Ovary (tissue), 3 donors: ENCODE measurements at regions not wholly inside any gene's neighbourhood (a gene's known extent, or its start where the extent isn't known, plus 50 kb on each side); places are given as distances from the start of the nearest gene placed in this dataset.

Experiments
- POLR2A ChIP-seq: fragments of 450-650 bp; IDR thresholded peaks from one replicate; pipeline ENCODE4 v1.6.1; 2017; ENCODE audit warnings: antibody characterized with exemption, mild to moderate bottlenecking, moderate library complexity
- TF ChIP-seq, protein P1 (sequence below), 3 donors: fragments of 450-650 bp in 2 of 3; fragments of 200-600 bp in 1 of 3; IDR thresholded peaks; one replicate each; pipeline versions ENCODE4 v1.5.1 to v1.8.0; 2016 to 2022; ENCODE audit warnings: antibody characterized with exemption in 3 of 3, mild to moderate bottlenecking in 1 of 3
- donor health status: DM: no; HTN: no; CAD: no.

DNA sequence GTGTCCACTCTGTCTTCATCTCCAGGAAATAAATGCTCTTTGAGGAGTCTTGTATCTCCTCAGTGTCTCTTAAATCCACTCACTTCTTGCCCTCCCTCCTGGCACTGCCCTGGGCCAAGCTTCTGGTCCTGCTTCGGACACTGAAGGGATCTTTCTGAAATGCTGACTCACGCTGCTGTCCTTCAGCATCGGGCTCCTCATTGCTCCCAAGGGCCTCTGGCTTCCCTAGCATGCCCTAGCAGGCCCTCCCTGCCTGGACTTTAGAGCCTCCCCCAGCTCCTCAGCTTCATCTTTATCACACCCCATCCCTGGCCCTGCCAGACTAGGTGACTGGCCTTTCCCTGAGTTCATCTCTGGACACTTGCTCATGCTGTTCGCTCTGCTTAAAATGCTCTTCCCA is 96.6 kb downstream of the FOXD2 start:
- TF ChIP-seq, protein P1, sequence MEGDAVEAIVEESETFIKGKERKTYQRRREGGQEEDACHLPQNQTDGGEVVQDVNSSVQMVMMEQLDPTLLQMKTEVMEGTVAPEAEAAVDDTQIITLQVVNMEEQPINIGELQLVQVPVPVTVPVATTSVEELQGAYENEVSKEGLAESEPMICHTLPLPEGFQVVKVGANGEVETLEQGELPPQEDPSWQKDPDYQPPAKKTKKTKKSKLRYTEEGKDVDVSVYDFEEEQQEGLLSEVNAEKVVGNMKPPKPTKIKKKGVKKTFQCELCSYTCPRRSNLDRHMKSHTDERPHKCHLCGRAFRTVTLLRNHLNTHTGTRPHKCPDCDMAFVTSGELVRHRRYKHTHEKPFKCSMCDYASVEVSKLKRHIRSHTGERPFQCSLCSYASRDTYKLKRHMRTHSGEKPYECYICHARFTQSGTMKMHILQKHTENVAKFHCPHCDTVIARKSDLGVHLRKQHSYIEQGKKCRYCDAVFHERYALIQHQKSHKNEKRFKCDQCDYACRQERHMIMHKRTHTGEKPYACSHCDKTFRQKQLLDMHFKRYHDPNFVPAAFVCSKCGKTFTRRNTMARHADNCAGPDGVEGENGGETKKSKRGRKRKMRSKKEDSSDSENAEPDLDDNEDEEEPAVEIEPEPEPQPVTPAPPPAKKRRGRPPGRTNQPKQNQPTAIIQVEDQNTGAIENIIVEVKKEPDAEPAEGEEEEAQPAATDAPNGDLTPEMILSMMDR (IDR thresholded peaks at IDR 0.05) = no peak
- TF ChIP-seq POLR2A = no peak
